ENCODE measurements at regions not wholly inside any gene's neighbourhood (a gene's known extent, or its start where the extent isn't known, plus 50 kb on each side); places are given as distances from the start of the nearest gene placed in this dataset.

- H3K4me1 Mint-ChIP-seq: no peaks in the 10 kb centered on the region
- H3K4me3 Mint-ChIP-seq: no peak overlapping the region
- no peak overlapping the region for H3K27ac Mint-ChIP-seq (ENCODE audit: low read depth)
- ATAC-seq (replicated peaks; ENCODE audit: extremely low read depth, poor library complexity, severe bottlenecking) (no peak), DNase-seq (ENCODE audit: low spot score in 2 of 2) (no peak)
- H3K27me3 Mint-ChIP-seq: no peaks in the 10 kb centered on the region
- peaks cover 6% of the 10 kb centered on the region for H3K9me3 Mint-ChIP-seq
- H3K36me3 Mint-ChIP-seq (ENCODE audit: insufficient read depth): no peaks in the 10 kb centered on the region
Measured at GRCh38 chr1:79807816-79808215, 801.3 kb upstream of the ADGRL4 start.

GRCh38 chr1:79797487-79797886 is 791.0 kb upstream of the ADGRL4 start:
- ATAC-seq (replicated peaks; ENCODE audit: extremely low read depth, poor library complexity, severe bottlenecking) (no peak), DNase-seq (ENCODE audit: low spot score in 2 of 2) (no peak)
- no peak overlapping the region for H3K27ac Mint-ChIP-seq (ENCODE audit: low read depth)
- no peaks in the 10 kb centered on the region for H3K27me3 Mint-ChIP-seq
- no peaks in the 10 kb centered on the region for H3K4me1 Mint-ChIP-seq
- H3K36me3 Mint-ChIP-seq (ENCODE audit: insufficient read depth): no peaks in the 10 kb centered on the region
- H3K9me3 Mint-ChIP-seq: peaks cover 26% of the 10 kb centered on the region
- H3K4me3 Mint-ChIP-seq: no peak overlapping the region

GRCh38 chr1:79796434-79796833 is 789.9 kb upstream of the ADGRL4 start:
- ATAC-seq (replicated peaks; ENCODE audit: extremely low read depth, poor library complexity, severe bottlenecking) (no peak), DNase-seq (ENCODE audit: low spot score in 2 of 2) (no peak)
- Mint-ChIP-seq H3K27ac (ENCODE audit: low read depth) (no peak overlapping the region), H3K9me3 (peaks cover 27% of the 10 kb centered on the region), H3K36me3 (ENCODE audit: insufficient read depth) (no peaks in the 10 kb centered on the region), H3K27me3 (no peaks in the 10 kb centered on the region), H3K4me3 (no peak overlapping the region), H3K4me1 (no peaks in the 10 kb centered on the region)

- peaks cover 33% of the 10 kb centered on the region for H3K9me3 Mint-ChIP-seq
- H3K27me3 Mint-ChIP-seq: no peaks in the 10 kb centered on the region
- H3K4me3 Mint-ChIP-seq: no peak overlapping the region
- DNase-seq (ENCODE audit: low spot score in 2 of 2) (no peak), ATAC-seq (replicated peaks; ENCODE audit: extremely low read depth, poor library complexity, severe bottlenecking) (no peak)
- no peaks in the 10 kb centered on the region for H3K4me1 Mint-ChIP-seq
- H3K27ac Mint-ChIP-seq (ENCODE audit: low read depth): no peak overlapping the region
- H3K36me3 Mint-ChIP-seq (ENCODE audit: insufficient read depth): no peaks in the 10 kb centered on the region
Measured at GRCh38 chr1:79792219-79792930, 785.8 kb upstream of the ADGRL4 start.

- Mint-ChIP-seq H3K9me3 (peaks cover 33% of the 10 kb centered on the region), H3K27me3 (no peaks in the 10 kb centered on the region), H3K36me3 (ENCODE audit: insufficient read depth) (no peaks in the 10 kb centered on the region), H3K4me1 (no peaks in the 10 kb centered on the region), H3K4me3 (no peak overlapping the region), H3K27ac (ENCODE audit: low read depth) (no peak overlapping the region)
- DNase-seq (ENCODE audit: low spot score in 2 of 2) (no peak), ATAC-seq (replicated peaks; ENCODE audit: extremely low read depth, poor library complexity, severe bottlenecking) (no peak)
Measured at GRCh38 chr1:79791488-79792218, 785.1 kb upstream of the ADGRL4 start.

GRCh38 chr1:79790950-79791349 is 784.4 kb upstream of the ADGRL4 start:
- Mint-ChIP-seq H3K27ac (ENCODE audit: low read depth) (no peak overlapping the region), H3K4me3 (no peak overlapping the region), H3K4me1 (no peaks in the 10 kb centered on the region), H3K9me3 (peaks cover 33% of the 10 kb centered on the region), H3K36me3 (ENCODE audit: insufficient read depth) (no peaks in the 10 kb centered on the region), H3K27me3 (no peaks in the 10 kb centered on the region)
- DNase-seq (ENCODE audit: low spot score in 2 of 2) (no peak), ATAC-seq (replicated peaks; ENCODE audit: extremely low read depth, poor library complexity, severe bottlenecking) (no peak)

- Mint-ChIP-seq H3K27me3 (no peaks in the 10 kb centered on the region), H3K36me3 (ENCODE audit: insufficient read depth) (no peaks in the 10 kb centered on the region), H3K27ac (ENCODE audit: low read depth) (no peak overlapping the region), H3K4me1 (no peaks in the 10 kb centered on the region), H3K9me3 (peaks cover 16% of the 10 kb centered on the region), H3K4me3 (no peak overlapping the region)
- ATAC-seq (replicated peaks; ENCODE audit: extremely low read depth, poor library complexity, severe bottlenecking): no peak
- no peak for DNase-seq (ENCODE audit: low spot score in 2 of 2)
Measured at GRCh38 chr1:79787631-79788030, 781.1 kb upstream of the ADGRL4 start.

GRCh38 chr1:79785964-79786363 is 779.4 kb upstream of the ADGRL4 start:
- no peak for DNase-seq (ENCODE audit: low spot score in 2 of 2)
- no peak overlapping the region for H3K27ac Mint-ChIP-seq (ENCODE audit: low read depth)
- H3K9me3 Mint-ChIP-seq: peaks cover 16% of the 10 kb centered on the region
- H3K27me3 Mint-ChIP-seq: no peaks in the 10 kb centered on the region
- no peak overlapping the region for H3K4me3 Mint-ChIP-seq
- ATAC-seq (replicated peaks; ENCODE audit: extremely low read depth, poor library complexity, severe bottlenecking): no peak
- H3K36me3 Mint-ChIP-seq (ENCODE audit: insufficient read depth): no peaks in the 10 kb centered on the region
- no peaks in the 10 kb centered on the region for H3K4me1 Mint-ChIP-seq

GRCh38 chr1:79785561-79785960 is 779.0 kb upstream of the ADGRL4 start:
- Mint-ChIP-seq H3K27ac (ENCODE audit: low read depth) (no peak overlapping the region), H3K27me3 (no peaks in the 10 kb centered on the region)
- no peak for ATAC-seq (replicated peaks; ENCODE audit: extremely low read depth, poor library complexity, severe bottlenecking)

GRCh38 chr1:79781261-79781660 is 774.7 kb upstream of the ADGRL4 start:
- Mint-ChIP-seq H3K27ac (ENCODE audit: low read depth) (no peak overlapping the region), H3K27me3 (no peaks in the 10 kb centered on the region)
- no peak for DNase-seq (ENCODE audit: low spot score in 2 of 2)

More at GRCh38 chr1:79785561-79785960, 779.0 kb upstream of the ADGRL4 start:
- no peaks in the 10 kb centered on the region for H3K36me3 Mint-ChIP-seq (ENCODE audit: insufficient read depth)
- H3K4me3 Mint-ChIP-seq: no peak overlapping the region
- peaks cover 16% of the 10 kb centered on the region for H3K9me3 Mint-ChIP-seq
- no peak for DNase-seq (ENCODE audit: low spot score in 2 of 2)
- H3K4me1 Mint-ChIP-seq: no peaks in the 10 kb centered on the region

GRCh38 chr1:79777481-79778219 is 771.1 kb upstream of the ADGRL4 start:
- Mint-ChIP-seq H3K4me3 (no peak overlapping the region), H3K9me3 (peaks cover 16% of the 10 kb centered on the region), H3K36me3 (ENCODE audit: insufficient read depth) (no peaks in the 10 kb centered on the region), H3K4me1 (no peaks in the 10 kb centered on the region), H3K27me3 (no peaks in the 10 kb centered on the region), H3K27ac (ENCODE audit: low read depth) (no peak overlapping the region)
- no peak for DNase-seq (ENCODE audit: low spot score in 2 of 2)
- ATAC-seq (replicated peaks; ENCODE audit: extremely low read depth, poor library complexity, severe bottlenecking): no peak

More at GRCh38 chr1:79781261-79781660, 774.7 kb upstream of the ADGRL4 start:
- H3K4me3 Mint-ChIP-seq: no peak overlapping the region
- no peaks in the 10 kb centered on the region for H3K4me1 Mint-ChIP-seq
- H3K36me3 Mint-ChIP-seq (ENCODE audit: insufficient read depth): no peaks in the 10 kb centered on the region
- no peak for ATAC-seq (replicated peaks; ENCODE audit: extremely low read depth, poor library complexity, severe bottlenecking)
- peaks cover 16% of the 10 kb centered on the region for H3K9me3 Mint-ChIP-seq

GRCh38 chr1:79775402-79775801 is 768.9 kb upstream of the ADGRL4 start:
- no peak overlapping the region for H3K27ac Mint-ChIP-seq (ENCODE audit: low read depth)
- H3K4me1 Mint-ChIP-seq: no peaks in the 10 kb centered on the region
- no peaks in the 10 kb centered on the region for H3K27me3 Mint-ChIP-seq
- H3K4me3 Mint-ChIP-seq: no peak overlapping the region
- DNase-seq (ENCODE audit: low spot score in 2 of 2) (no peak), ATAC-seq (replicated peaks; ENCODE audit: extremely low read depth, poor library complexity, severe bottlenecking) (no peak)
- H3K9me3 Mint-ChIP-seq: peaks cover 5% of the 10 kb centered on the region
- no peaks in the 10 kb centered on the region for H3K36me3 Mint-ChIP-seq (ENCODE audit: insufficient read depth)

Measured in central memory CD8-positive, alpha-beta T cell (primary cell).